Keratinocyte (primary cell): ENCODE measurements at regions not wholly inside any gene's neighbourhood (a gene's known extent, or its start where the extent isn't known, plus 50 kb on each side); places are given as distances from the start of the nearest gene placed in this dataset.

ENCODE experiments used
- CTCF ChIP-seq, 3 experiments: IDR thresholded peaks in 1 of 3; conservative IDR thresholded peaks in 1 of 3; optimal IDR thresholded peaks in 1 of 3; 2 replicates in 2 of 3; 3 replicates in 1 of 3; pipeline versions ENCODE3 to v1.5.1; 2011; ENCODE audit warnings: low read length in 3 of 3, mild to moderate bottlenecking in 3 of 3, moderate library complexity in 2 of 3, control low read depth in 1 of 3, inconsistent platforms in 1 of 3; ENCODE audit not compliant: insufficient read depth in 2 of 3; ENCODE audit errors: extremely low read depth in 1 of 3
- EZH2 ChIP-seq: IDR thresholded peaks from one replicate; pipeline ENCODE4 v1.6.1; 2012; ENCODE audit warnings: inconsistent platforms, mild to moderate bottlenecking, low read length, moderate library complexity

GRCh38 chr13:82291852-82292251 is 1590.4 kb downstream of the SLITRK1 start:
- TF ChIP-seq CTCF (optimal IDR thresholded peaks at IDR 0.05 in 1 of 3, IDR thresholded peaks at IDR 0.05 in 1 of 3, conservative IDR thresholded peaks at IDR 0.05 in 1 of 3; ENCODE audit: extremely low read depth in 1 of 3, insufficient read depth in 2 of 3, low read length in 3 of 3) (no peak), EZH2 (no peak)
